ENCODE measurements at regions not wholly inside any gene's neighbourhood (a gene's known extent, or its start where the extent isn't known, plus 50 kb on each side); places are given as distances from the start of the nearest gene placed in this dataset.

DNA sequence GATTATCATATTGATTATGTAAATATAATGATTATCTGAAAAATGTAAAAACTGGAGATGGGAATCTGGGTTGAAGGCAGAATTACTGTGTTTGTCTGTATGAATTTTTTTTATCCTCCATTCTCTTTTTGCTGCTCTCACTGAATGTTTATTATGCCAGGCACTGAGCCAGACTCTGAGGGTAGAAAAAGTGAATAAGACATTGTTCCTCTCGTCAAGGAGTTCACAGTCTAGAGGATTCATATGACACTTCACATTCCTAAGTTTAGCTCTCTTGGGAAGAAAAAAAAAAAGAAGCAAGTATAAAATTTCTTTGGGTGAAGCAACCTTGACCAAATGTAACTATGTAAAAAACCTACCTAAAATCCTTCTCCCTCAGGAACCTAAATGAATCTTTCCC is 120.9 kb upstream of the LMO3 start:
- no CpG with 5 or more reads among the region's 1 CpG for WGBS (ENCODE audit: insufficient coverage)
- H3K27me3 ChIP-seq (replicated peaks in 1 of 4; ENCODE audit: control extremely low read depth in 1 of 4, control insufficient read depth in 3 of 4, insufficient read depth in 4 of 4, low read length in 3 of 4): no peaks in the 10 kb centered on the region
- no peak for TF ChIP-seq EZH2 (IDR thresholded peaks at IDR 0.05; ENCODE audit: borderline replicate concordance, insufficient read depth, low read depth, low read length, poor library complexity, severe bottlenecking)
- TF ChIP-seq, protein P1, sequence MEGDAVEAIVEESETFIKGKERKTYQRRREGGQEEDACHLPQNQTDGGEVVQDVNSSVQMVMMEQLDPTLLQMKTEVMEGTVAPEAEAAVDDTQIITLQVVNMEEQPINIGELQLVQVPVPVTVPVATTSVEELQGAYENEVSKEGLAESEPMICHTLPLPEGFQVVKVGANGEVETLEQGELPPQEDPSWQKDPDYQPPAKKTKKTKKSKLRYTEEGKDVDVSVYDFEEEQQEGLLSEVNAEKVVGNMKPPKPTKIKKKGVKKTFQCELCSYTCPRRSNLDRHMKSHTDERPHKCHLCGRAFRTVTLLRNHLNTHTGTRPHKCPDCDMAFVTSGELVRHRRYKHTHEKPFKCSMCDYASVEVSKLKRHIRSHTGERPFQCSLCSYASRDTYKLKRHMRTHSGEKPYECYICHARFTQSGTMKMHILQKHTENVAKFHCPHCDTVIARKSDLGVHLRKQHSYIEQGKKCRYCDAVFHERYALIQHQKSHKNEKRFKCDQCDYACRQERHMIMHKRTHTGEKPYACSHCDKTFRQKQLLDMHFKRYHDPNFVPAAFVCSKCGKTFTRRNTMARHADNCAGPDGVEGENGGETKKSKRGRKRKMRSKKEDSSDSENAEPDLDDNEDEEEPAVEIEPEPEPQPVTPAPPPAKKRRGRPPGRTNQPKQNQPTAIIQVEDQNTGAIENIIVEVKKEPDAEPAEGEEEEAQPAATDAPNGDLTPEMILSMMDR (IDR thresholded peaks at IDR 0.05): no peak
- Mint-ChIP-seq H3K4me1 (no peaks in the 10 kb centered on the region), H3K9me3 (ENCODE audit: insufficient read depth) (peaks cover 2% of the 10 kb centered on the region), H3K27me3 (no peaks in the 10 kb centered on the region), H3K4me3 (no peak overlapping the region), H3K27ac (no peak overlapping the region)
- DNase-seq: no peak
- no peak overlapping the region for H2AFZ ChIP-seq (ENCODE audit: insufficient read depth, low read depth, low read length, poor library complexity, severe bottlenecking)
- H3K4me1 ChIP-seq (ENCODE audit: control insufficient read depth in 2 of 2, insufficient read depth in 2 of 2, low read length in 2 of 2): no peaks in the 10 kb centered on the region
- H3K27ac ChIP-seq (ENCODE audit: low read length in 2 of 2): no peak overlapping the region
- ChIA-PET CTCF (no interaction called here), POLR2A (no interaction called here)
- H3K79me2 ChIP-seq (ENCODE audit: control insufficient read depth, insufficient read depth, low read length): no peaks in the 10 kb centered on the region
- H3K9me3 ChIP-seq (ENCODE audit: control extremely low read depth in 1 of 3, control insufficient read depth in 2 of 3, insufficient read depth in 1 of 3, low read length in 2 of 3): peaks cover 0 to 3% (median 0%) of the 10 kb centered on the region in 3 donors
- H4K20me1 ChIP-seq (ENCODE audit: control insufficient read depth, insufficient read depth, low read length, poor library complexity, severe bottlenecking): no peaks in the 10 kb centered on the region
- H3K4me3 ChIP-seq (ENCODE audit: control extremely low read depth in 1 of 5, extremely low read depth in 1 of 5, insufficient read depth in 1 of 5, low read depth in 2 of 5, low read length in 4 of 5): no peak overlapping the region
- no peaks in the 10 kb centered on the region for H3K36me3 ChIP-seq (replicated peaks in 1 of 2; ENCODE audit: control extremely low read depth in 1 of 2, control insufficient read depth in 1 of 2, extremely low read depth in 1 of 2, insufficient read depth in 2 of 2, low read length in 1 of 2)
- no peak overlapping the region for H3K4me2 ChIP-seq (replicated peaks; ENCODE audit: low read depth, low read length, poor library complexity, severe bottlenecking)
- no peak for ATAC-seq (ENCODE audit: low read depth)
- intact Hi-C loops (cut with micrococcal nuclease): no loop called here
- H3K9ac ChIP-seq (ENCODE audit: low read length): no peak overlapping the region

DNA sequence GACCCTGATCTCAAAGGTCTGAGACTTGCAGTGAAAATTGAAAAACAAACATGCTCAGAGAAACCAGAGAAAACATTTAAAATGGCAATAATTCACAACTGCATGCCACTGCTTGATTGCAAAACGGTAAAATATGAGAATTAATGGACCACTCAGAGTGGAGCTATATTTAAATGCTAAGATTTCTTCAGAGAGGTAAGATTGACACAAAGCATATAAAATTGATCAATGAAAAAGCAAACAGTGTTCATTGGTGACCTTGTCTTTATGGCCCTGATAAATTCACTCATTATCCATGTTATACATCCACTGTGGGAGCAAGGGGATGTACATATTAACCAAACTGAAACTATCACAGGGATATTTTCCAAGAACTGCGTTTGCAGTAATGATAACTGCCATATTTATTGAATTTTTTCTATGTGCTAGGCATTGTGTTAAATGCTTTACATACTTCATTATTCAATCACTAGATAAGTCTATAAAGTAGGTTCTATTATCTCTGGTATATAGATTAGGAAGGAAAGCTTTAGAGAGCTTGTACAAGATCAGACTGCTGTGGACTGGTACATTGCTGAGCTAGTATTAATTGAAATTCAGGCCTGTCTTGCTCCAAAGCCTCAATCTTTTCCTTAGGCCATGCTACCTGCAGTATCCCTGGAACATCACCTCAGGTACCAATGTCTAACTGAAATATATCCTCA is 113.9 kb upstream of the LMO3 start:
- no CpG with 5 or more reads among the region's 2 CpGs for WGBS (ENCODE audit: insufficient coverage)
- Histone ChIP-seq H3K79me2 (ENCODE audit: control insufficient read depth, insufficient read depth, low read length) (no peaks in the 10 kb centered on the region), H3K27ac (ENCODE audit: low read length in 2 of 2) (no peak overlapping the region), H3K27me3 (replicated peaks in 1 of 4; ENCODE audit: control extremely low read depth in 1 of 4, control insufficient read depth in 3 of 4, insufficient read depth in 4 of 4, low read length in 3 of 4) (no peaks in the 10 kb centered on the region), H3K9me3 (ENCODE audit: control extremely low read depth in 1 of 3, control insufficient read depth in 2 of 3, insufficient read depth in 1 of 3, low read length in 2 of 3) (peaks cover 0 to 2% (median 0%) of the 10 kb centered on the region in 3 donors), H3K4me2 (replicated peaks; ENCODE audit: low read depth, low read length, poor library complexity, severe bottlenecking) (no peak overlapping the region), H3K4me3 (ENCODE audit: control extremely low read depth in 1 of 5, extremely low read depth in 1 of 5, insufficient read depth in 1 of 5, low read depth in 2 of 5, low read length in 4 of 5) (no peak overlapping the region), H3K9ac (ENCODE audit: low read length) (no peak overlapping the region), H2AFZ (ENCODE audit: insufficient read depth, low read depth, low read length, poor library complexity, severe bottlenecking) (no peak overlapping the region), H4K20me1 (ENCODE audit: control insufficient read depth, insufficient read depth, low read length, poor library complexity, severe bottlenecking) (no peaks in the 10 kb centered on the region), H3K36me3 (replicated peaks in 1 of 2; ENCODE audit: control extremely low read depth in 1 of 2, control insufficient read depth in 1 of 2, extremely low read depth in 1 of 2, insufficient read depth in 2 of 2, low read length in 1 of 2) (no peaks in the 10 kb centered on the region), H3K4me1 (ENCODE audit: control insufficient read depth in 2 of 2, insufficient read depth in 2 of 2, low read length in 2 of 2) (no peaks in the 10 kb centered on the region)
- Mint-ChIP-seq H3K27me3 (no peaks in the 10 kb centered on the region), H3K27ac (no peak overlapping the region), H3K9me3 (ENCODE audit: insufficient read depth) (no peaks in the 10 kb centered on the region), H3K4me1 (no peaks in the 10 kb centered on the region), H3K4me3 (no peak overlapping the region)
- intact Hi-C loops (cut with micrococcal nuclease): no loop called here
- DNase-seq (no peak), ATAC-seq (ENCODE audit: low read depth) (no peak)
- POLR2A ChIA-PET: no interaction called here
- TF ChIP-seq, protein P1 (IDR thresholded peaks at IDR 0.05): no peak
- TF ChIP-seq EZH2 (IDR thresholded peaks at IDR 0.05; ENCODE audit: borderline replicate concordance, insufficient read depth, low read depth, low read length, poor library complexity, severe bottlenecking): no peak
- CTCF ChIA-PET: no interaction called here

Data from B cell (primary cell).